IMR-90 (cell line): ENCODE measurements at regions not wholly inside any gene's neighbourhood (a gene's known extent, or its start where the extent isn't known, plus 50 kb on each side); places are given as distances from the start of the nearest gene placed in this dataset.
"Not testable (repeated sequence)": the region's sequence is repeated elsewhere in the genome, so short reads cannot be mapped to it uniquely, and the experiment has no call there.

Experiments used
- ATAC-seq: fragments of 200-7000 bp; cut with Tn5 transposase; 2 replicates; pipeline ENCODE4 v1.9.1; 2020; ENCODE audit warnings: low read depth, mild to moderate bottlenecking, moderate library complexity
- BruUV-seq: library from RNA; stranded (reverse); fragments of 400-500 nt; replicated peaks from 2 replicates; lab custom pipeline; 2021; lab: Mats Ljungman, UMichigan
- CTCF ChIA-PET: fragments of 300-600 bp; formaldehyde crosslinking; extraction: SDS; loops from one replicate; lab custom pipeline; 2021; ENCODE audit warnings: antibody characterized with exemption; lab: Yijun Ruan, JAX
- POLR2A ChIA-PET: fragments of 300-600 bp; sonication (Branson Sonifier 250); formaldehyde crosslinking; loops from one replicate; lab custom pipeline; 2022; ENCODE audit warnings: antibody characterized with exemption; ENCODE audit not compliant: unreplicated experiment; lab: Charles Lee
- DNase-seq: peaks from one replicate; pipeline ENCODE4 v3.0.0; 2013
- H2AFZ ChIP-seq: replicated peaks from 2 replicates; pipeline ENCODE3; 2013; ENCODE audit warnings: low read length, mild to moderate bottlenecking; ENCODE audit not compliant: poor library complexity
- H2AK5ac ChIP-seq: 2 replicates; pipeline ENCODE4 v1.6.1; 2013; ENCODE audit warnings: low read depth, low read length, inconsistent platforms
- H2AK9ac ChIP-seq: replicated peaks from 2 replicates; pipeline ENCODE3; 2013; ENCODE audit warnings: mild to moderate bottlenecking, low read depth, low read length, moderate library complexity; ENCODE audit not compliant: poor library complexity
- H2BK120ac ChIP-seq: 2 replicates; pipeline ENCODE4 v1.6.1; 2013; ENCODE audit warnings: low read depth, low read length, inconsistent platforms
- H2BK15ac ChIP-seq: 3 replicates; pipeline ENCODE4 v1.6.1; 2013; ENCODE audit warnings: low read depth, low read length, inconsistent platforms
- H2BK20ac ChIP-seq: 2 replicates; pipeline ENCODE4 v1.6.1; 2013; ENCODE audit warnings: low read depth, mild to moderate bottlenecking, inconsistent platforms, low read length, moderate library complexity
- H2BK5ac ChIP-seq: 2 replicates; pipeline ENCODE4 v1.6.1; 2013; ENCODE audit warnings: mild to moderate bottlenecking, low read depth, low read length, inconsistent platforms; ENCODE audit not compliant: poor library complexity, severe bottlenecking
- H3K14ac ChIP-seq: replicated peaks from 2 replicates; pipeline ENCODE4 v1.6.1; 2013; ENCODE audit warnings: low read depth, low read length, inconsistent platforms
- H3K18ac ChIP-seq: 2 replicates; pipeline ENCODE4 v1.6.1; 2013; ENCODE audit warnings: low read depth, low read length, control low read depth
- H3K23ac ChIP-seq: 2 replicates; pipeline ENCODE4 v1.6.1; 2013; ENCODE audit warnings: low read depth, low read length, inconsistent platforms
- H3K27ac ChIP-seq: 2 replicates; pipeline ENCODE4 v1.5.1; 2013; ENCODE audit warnings: mild to moderate bottlenecking, control low read depth, low read length; ENCODE audit not compliant: insufficient read depth
- H3K27me3 ChIP-seq: 2 replicates; pipeline ENCODE4 v1.6.1; 2013; ENCODE audit warnings: low read length; ENCODE audit not compliant: control insufficient read depth, insufficient read depth
- H3K36me3 ChIP-seq: 2 replicates; pipeline ENCODE4 v1.6.1; 2013; ENCODE audit warnings: low read length, mixed read lengths; ENCODE audit not compliant: control insufficient read depth, insufficient read depth
- H3K4ac ChIP-seq: 2 replicates; pipeline ENCODE4 v1.6.1; 2013; ENCODE audit warnings: low read depth, low read length, inconsistent platforms
- H3K4me1 ChIP-seq: 2 replicates; pipeline ENCODE4 v1.6.1; 2013; ENCODE audit warnings: low read length, mixed read lengths; ENCODE audit not compliant: control insufficient read depth, insufficient read depth
- H3K4me2 ChIP-seq: 2 replicates; pipeline ENCODE4 v1.6.1; 2013; ENCODE audit warnings: low read depth, mild to moderate bottlenecking, control low read depth, low read length, moderate library complexity
- H3K4me3 ChIP-seq: 2 replicates; pipeline ENCODE4 v1.5.1; 2013; ENCODE audit warnings: low read depth, mild to moderate bottlenecking, control low read depth, low read length, moderate library complexity; ENCODE audit not compliant: insufficient read depth
- H3K56ac ChIP-seq: 2 replicates; pipeline ENCODE4 v1.6.1; 2013; ENCODE audit warnings: low read length, inconsistent platforms; ENCODE audit not compliant: insufficient read depth; ENCODE audit errors: extremely low read depth
- H3K79me1 ChIP-seq, 2 experiments: 2 replicates each; pipeline ENCODE4 v1.6.1; 2013; ENCODE audit warnings: low read length in 2 of 2, inconsistent platforms in 1 of 2, low read depth in 1 of 2
- H3K9ac ChIP-seq: 2 replicates; pipeline ENCODE4 v1.6.1; 2013; ENCODE audit warnings: low read depth, low read length, control low read depth
- H3K9me1 ChIP-seq: 2 replicates; pipeline ENCODE4 v1.6.1; 2013; ENCODE audit warnings: low read length, inconsistent platforms; ENCODE audit not compliant: insufficient read depth
- H3K9me3 ChIP-seq: 2 replicates; pipeline ENCODE4 v1.6.1; 2013; ENCODE audit warnings: low read length; ENCODE audit not compliant: control insufficient read depth, insufficient read depth
- H4K20me1 ChIP-seq: 2 replicates; pipeline ENCODE4 v1.6.1; 2013; ENCODE audit warnings: low read length, inconsistent platforms; ENCODE audit not compliant: insufficient read depth
- H4K5ac ChIP-seq: 2 replicates; pipeline ENCODE4 v1.6.1; 2013; ENCODE audit warnings: mild to moderate bottlenecking, low read depth, low read length, control low read depth
- H4K8ac ChIP-seq, 2 experiments: 2 replicates each; pipeline ENCODE4 v1.6.1; 2013; ENCODE audit warnings: low read depth in 2 of 2, low read length in 2 of 2, control low read depth in 1 of 2, inconsistent platforms in 1 of 2
- H4K91ac ChIP-seq: 2 replicates; pipeline ENCODE4 v1.6.1; 2013; ENCODE audit warnings: low read depth, low read length, inconsistent platforms; ENCODE audit not compliant: insufficient read depth
- WGBS, 2 experiments: methylation state at CpG; one replicate each; pipeline versions ENCODE4 v1.1.5 to v1.1.7; 2013; ENCODE audit warnings: missing lambda C conversion rate in 2 of 2; ENCODE audit not compliant: insufficient read length in 1 of 2; ENCODE audit errors: extremely low coverage in 2 of 2; 5-methylcytosine and 5-hydroxymethylcytosine counted together
- dilution Hi-C: fragments of 300-500 bp; cut with HindIII; formaldehyde crosslinking; loops from one replicate; pipeline ENCODE4 v1.14.3; 2018; ENCODE audit warnings: low sequenced_read_pairs; ENCODE audit not compliant: unreplicated experiment
- in situ Hi-C: fragments of 300-500 bp; cut with MboI; formaldehyde crosslinking; loops from 3 replicates; pipeline ENCODE4 v1.14.3; 2019; ENCODE audit warnings: low sequenced_read_pairs, inconsistent platforms, mixed read lengths
- intact Hi-C: fragments of 100-400 bp; cut with micrococcal nuclease; formaldehyde crosslinking; loops from 2 replicates; pipeline ENCODE4 v1.10.0; 2022

- H3K36me3 ChIP-seq, H3K4me1 ChIP-seq, BruUV-seq, H2BK120ac ChIP-seq, H2BK15ac ChIP-seq, dilution Hi-C loops, H4K5ac ChIP-seq, H3K23ac ChIP-seq, H3K4me2 ChIP-seq, H2AK5ac ChIP-seq, ATAC-seq, H4K20me1 ChIP-seq, H3K56ac ChIP-seq, DNase-seq, intact Hi-C loops, CTCF ChIA-PET, H3K4ac ChIP-seq, H2AFZ ChIP-seq, in situ Hi-C loops, H2BK20ac ChIP-seq, H2BK5ac ChIP-seq, H4K91ac ChIP-seq, H3K18ac ChIP-seq, H3K4me3 ChIP-seq, H4K8ac ChIP-seq, H3K27ac ChIP-seq, H3K79me1 ChIP-seq, H2AK9ac ChIP-seq, H3K9me3 ChIP-seq, H3K9me1 ChIP-seq, POLR2A ChIA-PET, H3K14ac ChIP-seq, H3K27me3 ChIP-seq, H3K9ac ChIP-seq: not testable (repeated sequence)
- no CpG with 5 or more reads among the region's 5 CpGs for WGBS, 2 experiments
Measured at GRCh38 chr12:86555491-86555890, 299.3 kb upstream of the MGAT4C start.
